HG02798 (cell line): ENCODE measurements at regions not wholly inside any gene's neighbourhood (a gene's known extent, or its start where the extent isn't known, plus 50 kb on each side); places are given as distances from the start of the nearest gene placed in this dataset.

Experiments used
- ATAC-seq: cut with Tn5 transposase; IDR thresholded peaks from one replicate; pipeline ENCODE4 v1.9.1; 2021; ENCODE audit warnings: mild to moderate bottlenecking; ENCODE audit not compliant: unreplicated experiment, poor library complexity

GRCh38 chr3:153305189-153305588 is 143.2 kb downstream of the RAP2B start:
- ATAC-seq: no peak

GRCh38 chr3:153311541-153311940 is 149.5 kb downstream of the RAP2B start:
- no peak for ATAC-seq

GRCh38 chr3:153313302-153313965 is 151.4 kb downstream of the RAP2B start:
- no peak for ATAC-seq

- ATAC-seq: no peak
Measured at GRCh38 chr3:153314038-153314437, 152.0 kb downstream of the RAP2B start.

GRCh38 chr3:153315781-153316180 is 153.8 kb downstream of the RAP2B start:
- ATAC-seq: no peak

- ATAC-seq: no peak
Measured at GRCh38 chr3:153319705-153320554, 157.9 kb downstream of the RAP2B start.

GRCh38 chr3:153320585-153321128 is 158.6 kb downstream of the RAP2B start:
- no peak for ATAC-seq

GRCh38 chr3:153328690-153329089 is 166.7 kb downstream of the RAP2B start:
- ATAC-seq: no peak

- no peak for ATAC-seq
Measured at GRCh38 chr3:153330901-153331300, 168.9 kb downstream of the RAP2B start.

- no peak for ATAC-seq
Measured at GRCh38 chr3:153331676-153332075, 169.7 kb downstream of the RAP2B start.

- ATAC-seq: no peak
Measured at GRCh38 chr3:153334558-153334957, 172.5 kb downstream of the RAP2B start.

- ATAC-seq: no peak
Measured at GRCh38 chr3:153337369-153337768, 175.3 kb downstream of the RAP2B start.

- ATAC-seq: no peak
Measured at GRCh38 chr3:153338487-153338886, 176.5 kb downstream of the RAP2B start.

- no peak for ATAC-seq
Measured at GRCh38 chr3:153339065-153339464, 177.0 kb downstream of the RAP2B start.

GRCh38 chr3:153343988-153344782 is 182.2 kb downstream of the RAP2B start:
- no peak for ATAC-seq

- no peak for ATAC-seq
Measured at GRCh38 chr3:153348457-153349107, 186.6 kb downstream of the RAP2B start.

- ATAC-seq: peak; percentile 59
Measured at GRCh38 chr3:153349108-153349499, 187.1 kb downstream of the RAP2B start.

GRCh38 chr3:153350420-153350819 is 188.4 kb downstream of the RAP2B start:
- no peak for ATAC-seq

- ATAC-seq: no peak
Measured at GRCh38 chr3:153354641-153355040, 192.6 kb downstream of the RAP2B start.

- no peak for ATAC-seq
Measured at GRCh38 chr3:153355559-153355958, 193.5 kb downstream of the RAP2B start.
